Gastrocnemius medialis (tissue), 4 donors: ENCODE measurements at regions not wholly inside any gene's neighbourhood (a gene's known extent, or its start where the extent isn't known, plus 50 kb on each side); places are given as distances from the start of the nearest gene placed in this dataset.

Experiments used
- CTCF ChIP-seq, 5 experiments: fragments of 450-650 bp in 3 of 5; fragments of 200-600 bp in 2 of 5; sonication (generic) in 2 of 5; IDR thresholded peaks in 4 of 5; conservative IDR thresholded peaks in 1 of 5; 1 replicate in 4 of 5; 2 replicates in 1 of 5; pipeline ENCODE4 v1.5.1; 2016 to 2019; ENCODE audit warnings: antibody characterized with exemption in 5 of 5, mild to moderate bottlenecking in 3 of 5, moderate library complexity in 3 of 5
- POLR2A ChIP-seq, 2 donors: fragments of 450-650 bp; IDR thresholded peaks; one replicate each; pipeline ENCODE4 v1.6.1; 2017; ENCODE audit warnings: antibody characterized with exemption in 2 of 2, mild to moderate bottlenecking in 2 of 2, moderate library complexity in 2 of 2

GRCh38 chr18:41695441-41695840 is 259.6 kb upstream of the PIK3C3 start:
- TF ChIP-seq CTCF (IDR thresholded peaks at IDR 0.05 in 4 of 5, conservative IDR thresholded peaks at IDR 0.05 in 1 of 5) (no peak), POLR2A (IDR thresholded peaks at IDR 0.05) (no peak)
